ENCODE measurements at regions not wholly inside any gene's neighbourhood (a gene's known extent, or its start where the extent isn't known, plus 50 kb on each side); places are given as distances from the start of the nearest gene placed in this dataset.

DNA sequence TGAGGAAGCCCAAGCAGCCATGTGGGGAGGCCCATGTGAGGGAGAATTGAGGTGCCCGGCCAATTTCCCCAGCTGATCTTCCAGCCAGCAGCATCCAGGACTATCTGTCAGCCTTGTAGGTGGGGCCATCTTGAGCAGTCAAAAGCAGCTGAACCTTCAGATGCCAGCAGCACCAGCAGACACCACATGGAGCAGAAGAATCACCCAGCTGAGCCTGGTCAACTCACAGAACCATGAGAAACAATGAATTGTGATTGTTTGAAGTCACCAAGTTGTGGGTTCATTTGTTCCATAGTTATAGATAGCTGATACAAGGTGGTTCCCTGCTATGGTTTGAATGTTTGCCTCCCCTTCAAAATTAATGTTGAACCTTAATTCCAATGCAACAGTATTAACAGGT is 85.1 kb upstream of the ATP6AP2 start:
- 13% methylated on average over 1 of the region's 1 CpG for WGBS (ENCODE audit: low lambda C conversion rate)
- no peaks in the 10 kb centered on the region for H3K36me3 ChIP-seq (replicated peaks in 1 of 2; ENCODE audit: control insufficient read depth in 1 of 2, insufficient read depth in 2 of 2, low read length in 1 of 2)
- ChIA-PET POLR2A (no interaction called here), CTCF (no interaction called here)
- no peak overlapping the region for H3K4me2 ChIP-seq
- DNase-seq: no peak
- no peak overlapping the region for H2AFZ ChIP-seq (ENCODE audit: low read depth)
- no peak overlapping the region for H3K27ac ChIP-seq (ENCODE audit: low read depth in 2 of 2, low read length in 1 of 2)
- no peaks in the 10 kb centered on the region for H3K9me3 ChIP-seq
- no peak overlapping the region for H3K9ac ChIP-seq
- H3K9me2 ChIP-seq: no peaks in the 10 kb centered on the region
- no peaks in the 10 kb centered on the region; a peak in 1 of 4 replicates for H3K4me1 ChIP-seq (ENCODE audit: control insufficient read depth in 1 of 2, insufficient read depth in 2 of 2, low read depth in 1 of 2, low read length in 1 of 2)
- TF ChIP-seq GABPA (IDR thresholded peaks at IDR 0.05; ENCODE audit: low read depth) (no peak), MXI1 (IDR thresholded peaks at IDR 0.05; ENCODE audit: low read depth, low read length) (no peak), MEF2A (IDR thresholded peaks at IDR 0.05; ENCODE audit: borderline replicate concordance, low read depth) (no peak), TAF1 (IDR thresholded peaks at IDR 0.05; ENCODE audit: borderline replicate concordance, low read depth, low read length) (no peak), ELF1 (IDR thresholded peaks at IDR 0.05) (no peak), TCF12 (IDR thresholded peaks at IDR 0.05) (no peak), EZH2phosphoT487 (IDR thresholded peaks at IDR 0.05; ENCODE audit: borderline replicate concordance, low read depth) (no peak), TEAD4 (IDR thresholded peaks at IDR 0.05; ENCODE audit: borderline replicate concordance, insufficient read depth) (no peak)
- TF ChIP-seq, protein P1, sequence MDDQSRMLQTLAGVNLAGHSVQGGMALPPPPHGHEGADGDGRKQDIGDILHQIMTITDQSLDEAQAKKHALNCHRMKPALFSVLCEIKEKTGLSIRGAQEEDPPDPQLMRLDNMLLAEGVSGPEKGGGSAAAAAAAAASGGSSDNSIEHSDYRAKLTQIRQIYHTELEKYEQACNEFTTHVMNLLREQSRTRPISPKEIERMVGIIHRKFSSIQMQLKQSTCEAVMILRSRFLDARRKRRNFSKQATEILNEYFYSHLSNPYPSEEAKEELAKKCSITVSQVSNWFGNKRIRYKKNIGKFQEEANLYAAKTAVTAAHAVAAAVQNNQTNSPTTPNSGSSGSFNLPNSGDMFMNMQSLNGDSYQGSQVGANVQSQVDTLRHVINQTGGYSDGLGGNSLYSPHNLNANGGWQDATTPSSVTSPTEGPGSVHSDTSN (IDR thresholded peaks at IDR 0.05): no peak
- TF ChIP-seq, protein P2, sequence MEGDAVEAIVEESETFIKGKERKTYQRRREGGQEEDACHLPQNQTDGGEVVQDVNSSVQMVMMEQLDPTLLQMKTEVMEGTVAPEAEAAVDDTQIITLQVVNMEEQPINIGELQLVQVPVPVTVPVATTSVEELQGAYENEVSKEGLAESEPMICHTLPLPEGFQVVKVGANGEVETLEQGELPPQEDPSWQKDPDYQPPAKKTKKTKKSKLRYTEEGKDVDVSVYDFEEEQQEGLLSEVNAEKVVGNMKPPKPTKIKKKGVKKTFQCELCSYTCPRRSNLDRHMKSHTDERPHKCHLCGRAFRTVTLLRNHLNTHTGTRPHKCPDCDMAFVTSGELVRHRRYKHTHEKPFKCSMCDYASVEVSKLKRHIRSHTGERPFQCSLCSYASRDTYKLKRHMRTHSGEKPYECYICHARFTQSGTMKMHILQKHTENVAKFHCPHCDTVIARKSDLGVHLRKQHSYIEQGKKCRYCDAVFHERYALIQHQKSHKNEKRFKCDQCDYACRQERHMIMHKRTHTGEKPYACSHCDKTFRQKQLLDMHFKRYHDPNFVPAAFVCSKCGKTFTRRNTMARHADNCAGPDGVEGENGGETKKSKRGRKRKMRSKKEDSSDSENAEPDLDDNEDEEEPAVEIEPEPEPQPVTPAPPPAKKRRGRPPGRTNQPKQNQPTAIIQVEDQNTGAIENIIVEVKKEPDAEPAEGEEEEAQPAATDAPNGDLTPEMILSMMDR (IDR thresholded peaks at IDR 0.05): no peak
- TF ChIP-seq, protein P3, sequence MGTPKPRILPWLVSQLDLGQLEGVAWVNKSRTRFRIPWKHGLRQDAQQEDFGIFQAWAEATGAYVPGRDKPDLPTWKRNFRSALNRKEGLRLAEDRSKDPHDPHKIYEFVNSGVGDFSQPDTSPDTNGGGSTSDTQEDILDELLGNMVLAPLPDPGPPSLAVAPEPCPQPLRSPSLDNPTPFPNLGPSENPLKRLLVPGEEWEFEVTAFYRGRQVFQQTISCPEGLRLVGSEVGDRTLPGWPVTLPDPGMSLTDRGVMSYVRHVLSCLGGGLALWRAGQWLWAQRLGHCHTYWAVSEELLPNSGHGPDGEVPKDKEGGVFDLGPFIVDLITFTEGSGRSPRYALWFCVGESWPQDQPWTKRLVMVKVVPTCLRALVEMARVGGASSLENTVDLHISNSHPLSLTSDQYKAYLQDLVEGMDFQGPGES (IDR thresholded peaks at IDR 0.05; ENCODE audit: low read depth, low read length): no peak
- no peaks in the 10 kb centered on the region for H4K20me1 ChIP-seq (ENCODE audit: insufficient read depth)
- no peak overlapping the region for H3K4me3 ChIP-seq (ENCODE audit: low read depth in 2 of 2, low read length in 1 of 2)
- no peaks in the 10 kb centered on the region for H3K79me2 ChIP-seq (ENCODE audit: insufficient read depth)
- H3K27me3 ChIP-seq (ENCODE audit: insufficient read depth): peaks cover 18% of the 10 kb centered on the region; the same call in 1 of the 2 replicates
- no peaks in the 10 kb centered on the region for H3F3A ChIP-seq (replicated peaks; ENCODE audit: insufficient read depth)

DNA sequence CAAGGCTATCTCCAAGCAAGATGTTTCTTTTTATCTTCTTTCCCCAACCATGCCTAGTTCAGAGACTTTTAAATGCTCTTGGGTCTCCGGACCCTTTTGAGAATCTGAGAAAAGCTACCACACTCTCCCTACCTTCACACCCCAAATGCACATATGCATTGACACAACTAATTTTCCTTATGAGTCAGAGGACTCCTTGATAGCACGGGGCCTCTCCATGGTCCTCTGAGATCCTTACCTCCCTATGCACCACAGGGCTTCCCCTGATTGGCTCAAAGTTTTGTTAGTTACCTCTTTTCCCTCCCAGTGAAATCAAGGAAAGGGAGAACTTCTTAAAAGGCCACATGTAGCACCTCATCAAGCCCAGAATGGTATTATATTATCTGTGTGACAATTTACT is 86.8 kb upstream of the ATP6AP2 start:
- 32% methylated on average over 2 of the region's 2 CpGs for WGBS (ENCODE audit: low lambda C conversion rate)
- DNase-seq: no peak
- no peak overlapping the region for H2AFZ ChIP-seq (ENCODE audit: low read depth)
- TF ChIP-seq SIN3A (IDR thresholded peaks at IDR 0.05; ENCODE audit: borderline replicate concordance, low read depth, low read length): no peak
- TF ChIP-seq FOXM1 (IDR thresholded peaks at IDR 0.05; ENCODE audit: low read depth): no peak
- TF ChIP-seq, protein P4, sequence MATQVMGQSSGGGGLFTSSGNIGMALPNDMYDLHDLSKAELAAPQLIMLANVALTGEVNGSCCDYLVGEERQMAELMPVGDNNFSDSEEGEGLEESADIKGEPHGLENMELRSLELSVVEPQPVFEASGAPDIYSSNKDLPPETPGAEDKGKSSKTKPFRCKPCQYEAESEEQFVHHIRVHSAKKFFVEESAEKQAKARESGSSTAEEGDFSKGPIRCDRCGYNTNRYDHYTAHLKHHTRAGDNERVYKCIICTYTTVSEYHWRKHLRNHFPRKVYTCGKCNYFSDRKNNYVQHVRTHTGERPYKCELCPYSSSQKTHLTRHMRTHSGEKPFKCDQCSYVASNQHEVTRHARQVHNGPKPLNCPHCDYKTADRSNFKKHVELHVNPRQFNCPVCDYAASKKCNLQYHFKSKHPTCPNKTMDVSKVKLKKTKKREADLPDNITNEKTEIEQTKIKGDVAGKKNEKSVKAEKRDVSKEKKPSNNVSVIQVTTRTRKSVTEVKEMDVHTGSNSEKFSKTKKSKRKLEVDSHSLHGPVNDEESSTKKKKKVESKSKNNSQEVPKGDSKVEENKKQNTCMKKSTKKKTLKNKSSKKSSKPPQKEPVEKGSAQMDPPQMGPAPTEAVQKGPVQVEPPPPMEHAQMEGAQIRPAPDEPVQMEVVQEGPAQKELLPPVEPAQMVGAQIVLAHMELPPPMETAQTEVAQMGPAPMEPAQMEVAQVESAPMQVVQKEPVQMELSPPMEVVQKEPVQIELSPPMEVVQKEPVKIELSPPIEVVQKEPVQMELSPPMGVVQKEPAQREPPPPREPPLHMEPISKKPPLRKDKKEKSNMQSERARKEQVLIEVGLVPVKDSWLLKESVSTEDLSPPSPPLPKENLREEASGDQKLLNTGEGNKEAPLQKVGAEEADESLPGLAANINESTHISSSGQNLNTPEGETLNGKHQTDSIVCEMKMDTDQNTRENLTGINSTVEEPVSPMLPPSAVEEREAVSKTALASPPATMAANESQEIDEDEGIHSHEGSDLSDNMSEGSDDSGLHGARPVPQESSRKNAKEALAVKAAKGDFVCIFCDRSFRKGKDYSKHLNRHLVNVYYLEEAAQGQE (IDR thresholded peaks at IDR 0.05; ENCODE audit: low read depth, low read length): no peak
- no peak for TF ChIP-seq CHD2 (IDR thresholded peaks at IDR 0.05; ENCODE audit: low read length, partially characterized antibody)
- TF ChIP-seq MEF2A (IDR thresholded peaks at IDR 0.05; ENCODE audit: borderline replicate concordance, low read depth): no peak
- no peak for TF ChIP-seq EZH2phosphoT487 (IDR thresholded peaks at IDR 0.05; ENCODE audit: borderline replicate concordance, low read depth)
- no peak for TF ChIP-seq MXI1 (IDR thresholded peaks at IDR 0.05; ENCODE audit: low read depth, low read length)
- TF ChIP-seq, protein P5, sequence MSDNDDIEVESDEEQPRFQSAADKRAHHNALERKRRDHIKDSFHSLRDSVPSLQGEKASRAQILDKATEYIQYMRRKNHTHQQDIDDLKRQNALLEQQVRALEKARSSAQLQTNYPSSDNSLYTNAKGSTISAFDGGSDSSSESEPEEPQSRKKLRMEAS (IDR thresholded peaks at IDR 0.05; ENCODE audit: low read depth): no peak
- TF ChIP-seq FOXJ3 (CRISPR knock-in tag; IDR thresholded peaks at IDR 0.05): no peak
- no peak for TF ChIP-seq POLR2AphosphoS5 (IDR thresholded peaks at IDR 0.05; ENCODE audit: low read depth, low read length)
- no peak for TF ChIP-seq RFX5 (IDR thresholded peaks at IDR 0.05; ENCODE audit: low read length)
- no peak for TF ChIP-seq SMC3 (IDR thresholded peaks at IDR 0.05; ENCODE audit: low read depth, low read length)
- TF ChIP-seq TCF12 (IDR thresholded peaks at IDR 0.05): no peak
- TF ChIP-seq EP300 (IDR thresholded peaks at IDR 0.05; ENCODE audit: borderline replicate concordance in 1 of 2, low read depth in 1 of 2, low read length in 1 of 2): no peak
- no peak overlapping the region for H3K27ac ChIP-seq (ENCODE audit: low read depth in 2 of 2, low read length in 1 of 2)
- H3F3A ChIP-seq (replicated peaks; ENCODE audit: insufficient read depth): no peaks in the 10 kb centered on the region
- H3K79me2 ChIP-seq (ENCODE audit: insufficient read depth): no peaks in the 10 kb centered on the region
- POLR2A ChIA-PET: no interaction called here
- H3K36me3 ChIP-seq (replicated peaks in 1 of 2; ENCODE audit: control insufficient read depth in 1 of 2, insufficient read depth in 2 of 2, low read length in 1 of 2): no peaks in the 10 kb centered on the region
- H3K9me2 ChIP-seq: no peaks in the 10 kb centered on the region
- H4K20me1 ChIP-seq (ENCODE audit: insufficient read depth): no peaks in the 10 kb centered on the region
- H3K4me1 ChIP-seq (ENCODE audit: control insufficient read depth in 1 of 2, insufficient read depth in 2 of 2, low read depth in 1 of 2, low read length in 1 of 2): no peaks in the 10 kb centered on the region; a peak in 1 of 4 replicates
- no peak overlapping the region for H3K4me2 ChIP-seq
- H3K9me3 ChIP-seq: no peaks in the 10 kb centered on the region
- H3K4me3 ChIP-seq (ENCODE audit: low read depth in 2 of 2, low read length in 1 of 2): no peak overlapping the region
- H3K9ac ChIP-seq: no peak overlapping the region
- CTCF ChIA-PET: no interaction called here
- H3K27me3 ChIP-seq (ENCODE audit: insufficient read depth): peaks cover 22% of the 10 kb centered on the region; the same call in 1 of the 2 replicates

All from SK-N-SH (cell line).